H9 (cell line): ENCODE measurements at regions not wholly inside any gene's neighbourhood (a gene's known extent, or its start where the extent isn't known, plus 50 kb on each side); places are given as distances from the start of the nearest gene placed in this dataset.

Source experiments
- DNase-seq: peaks from one replicate; pipeline ENCODE4 v3.0.0-alpha.2; 2017
- H2AFZ ChIP-seq: one replicate; pipeline ENCODE4 v1.6.1; 2013; ENCODE audit warnings: mild to moderate bottlenecking, low read length, control low read depth, moderate library complexity
- H2AK5ac ChIP-seq: 2 replicates; pipeline ENCODE4 v1.6.1; 2013; ENCODE audit warnings: low read length, control low read depth, mixed read lengths; ENCODE audit not compliant: insufficient read length
- H2BK120ac ChIP-seq: one replicate; pipeline ENCODE4 v1.6.1; 2013; ENCODE audit warnings: low read depth, mild to moderate bottlenecking, low read length, control low read depth, inconsistent platforms; ENCODE audit not compliant: poor library complexity, severe bottlenecking
- H2BK12ac ChIP-seq: 2 replicates; pipeline ENCODE4 v1.6.1; 2013; ENCODE audit warnings: low read length, control low read depth, mixed read lengths, low read depth; ENCODE audit not compliant: insufficient read length
- H2BK15ac ChIP-seq: 2 replicates; pipeline ENCODE4 v1.6.1; 2013; ENCODE audit warnings: low read depth, low read length, control low read depth
- H2BK20ac ChIP-seq: one replicate; pipeline ENCODE4 v1.6.1; 2013; ENCODE audit warnings: low read depth, mild to moderate bottlenecking, low read length, control low read depth, inconsistent platforms; ENCODE audit not compliant: poor library complexity, severe bottlenecking
- H2BK5ac ChIP-seq: 2 replicates; pipeline ENCODE4 v1.6.1; 2013; ENCODE audit warnings: low read length, control low read depth, mixed read lengths; ENCODE audit not compliant: insufficient read length
- H3K14ac ChIP-seq: 2 replicates; pipeline ENCODE4 v1.6.1; 2013; ENCODE audit warnings: low read length, control low read depth; ENCODE audit not compliant: insufficient read depth
- H3K18ac ChIP-seq: 2 replicates; pipeline ENCODE4 v1.6.1; 2013; ENCODE audit warnings: low read depth, mild to moderate bottlenecking, mixed read lengths, low read length, control low read depth; ENCODE audit not compliant: insufficient read length
- H3K23ac ChIP-seq: 2 replicates; pipeline ENCODE4 v1.6.1; 2013; ENCODE audit warnings: low read length, control low read depth, mixed read lengths, low read depth; ENCODE audit not compliant: insufficient read length
- H3K23me2 ChIP-seq: 2 replicates; pipeline ENCODE4 v1.6.1; 2013; ENCODE audit warnings: low read depth, mild to moderate bottlenecking, mixed read lengths, low read length, control low read depth; ENCODE audit not compliant: insufficient read length, poor library complexity, severe bottlenecking
- H3K27ac ChIP-seq: 2 replicates; pipeline ENCODE4 v1.5.1; 2013; ENCODE audit warnings: low read length, control low read depth, mixed read lengths, low read depth; ENCODE audit not compliant: insufficient read length
- H3K27me3 ChIP-seq: 2 replicates; pipeline ENCODE4 v1.6.1; 2013; ENCODE audit warnings: low read length, control low read depth, inconsistent platforms; ENCODE audit not compliant: insufficient read depth
- H3K4ac ChIP-seq: 2 replicates; pipeline ENCODE4 v1.6.1; 2013; ENCODE audit warnings: low read depth, mild to moderate bottlenecking, control low read depth, inconsistent platforms, low read length, moderate library complexity
- H3K4me1 ChIP-seq: 2 replicates; pipeline ENCODE4 v1.6.1; 2013; ENCODE audit warnings: low read length, control low read depth, inconsistent platforms; ENCODE audit not compliant: insufficient read depth
- H3K4me2 ChIP-seq: 2 replicates; pipeline ENCODE4 v1.6.1; 2013; ENCODE audit warnings: low read length, control low read depth, mixed read lengths; ENCODE audit not compliant: insufficient read length, insufficient read depth
- H3K56ac ChIP-seq: 2 replicates; pipeline ENCODE4 v1.6.1; 2013; ENCODE audit warnings: low read depth, mild to moderate bottlenecking, mixed read lengths, low read length, control low read depth; ENCODE audit not compliant: insufficient read length
- H3K79me1 ChIP-seq: 2 replicates; pipeline ENCODE4 v1.6.1; 2013; ENCODE audit warnings: low read depth, mild to moderate bottlenecking, moderate library complexity, low read length, control low read depth, inconsistent platforms; ENCODE audit not compliant: insufficient read depth, poor library complexity, severe bottlenecking
- H3K79me2 ChIP-seq: 2 replicates; pipeline ENCODE4 v1.6.1; 2013; ENCODE audit warnings: low read length, control low read depth, inconsistent platforms; ENCODE audit not compliant: insufficient read depth
- H3K9ac ChIP-seq: 2 replicates; pipeline ENCODE4 v1.6.1; 2013; ENCODE audit warnings: low read length, control low read depth, mixed read lengths; ENCODE audit not compliant: insufficient read length; ENCODE audit errors: extremely low read depth
- H3K9me3 ChIP-seq: one replicate; pipeline ENCODE4 v1.6.1; 2013; ENCODE audit warnings: low read depth, low read length, inconsistent platforms; ENCODE audit not compliant: control insufficient read depth
- H3T11ph ChIP-seq: one replicate; pipeline ENCODE4 v1.6.1; 2013; ENCODE audit warnings: mild to moderate bottlenecking, low read length, control low read depth, inconsistent platforms
- H4K20me1 ChIP-seq: one replicate; pipeline ENCODE4 v1.6.1; 2013; ENCODE audit not compliant: control insufficient read depth, insufficient read length, insufficient read depth
- H4K5ac ChIP-seq: 2 replicates; pipeline ENCODE4 v1.6.1; 2013; ENCODE audit warnings: low read depth, mild to moderate bottlenecking, mixed read lengths, low read length, control low read depth; ENCODE audit not compliant: insufficient read length
- H4K8ac ChIP-seq: replicated peaks from 2 replicates; pipeline ENCODE4 v1.6.1; 2013; ENCODE audit warnings: low read length, control low read depth, mixed read lengths, low read depth; ENCODE audit not compliant: insufficient read length
- H4K91ac ChIP-seq: 2 replicates; pipeline ENCODE4 v1.6.1; 2013; ENCODE audit warnings: low read depth, mild to moderate bottlenecking, moderate library complexity, mixed read lengths, low read length, control low read depth; ENCODE audit not compliant: insufficient read length
- H3K27ac Mint-ChIP-seq, 3 experiments: 2 replicates in 2 of 3; 3 replicates in 1 of 3; pipeline ENCODE4 v1.8.0; 2020 to 2021; ENCODE audit warnings: mixed read lengths in 3 of 3, mild to moderate bottlenecking in 1 of 3, moderate library complexity in 1 of 3
- H3K27me3 Mint-ChIP-seq: 2 replicates; pipeline ENCODE4 v1.8.0; 2021; ENCODE audit warnings: low read depth, mild to moderate bottlenecking, moderate library complexity, mixed read lengths
- H3K36me3 Mint-ChIP-seq, 3 experiments: 2 replicates in 2 of 3; 3 replicates in 1 of 3; pipeline ENCODE4 v1.8.0; 2020 to 2021; ENCODE audit warnings: low read depth in 3 of 3, mixed read lengths in 3 of 3; ENCODE audit not compliant: insufficient read depth in 1 of 3
- H3K4me1 Mint-ChIP-seq, 2 experiments: 2 replicates each; pipeline ENCODE4 v1.8.0; 2020; ENCODE audit warnings: mixed read lengths in 2 of 2
- H3K4me3 Mint-ChIP-seq, 2 experiments: 2 replicates in 1 of 2; 3 replicates in 1 of 2; pipeline ENCODE4 v1.8.0; 2020 to 2021; ENCODE audit warnings: mild to moderate bottlenecking in 2 of 2, mixed read lengths in 2 of 2, moderate library complexity in 1 of 2
- H3K9me3 Mint-ChIP-seq, 2 experiments: 2 replicates in 1 of 2; 3 replicates in 1 of 2; pipeline ENCODE4 v1.8.0; 2020; ENCODE audit warnings: mild to moderate bottlenecking in 2 of 2, mixed read lengths in 2 of 2, moderate library complexity in 1 of 2
- WGBS: extraction: QIAGEN DNeasy Blood & Tissue Kit; methylation state at CpG from one replicate; pipeline ENCODE4 v1.1.7; 2013; ENCODE audit warnings: missing lambda C conversion rate, low lambda C conversion rate, mixed read lengths; ENCODE audit not compliant: insufficient read length; ENCODE audit errors: extremely low coverage; 5-methylcytosine and 5-hydroxymethylcytosine counted together
- TF ChIP-seq, protein P1 (sequence below): fragments of 200-600 bp; sonication (generic); conservative IDR thresholded peaks from 3 replicates; pipeline ENCODE4 v1.8.0; 2021; ENCODE audit warnings: antibody characterized with exemption, mild to moderate bottlenecking

DNA sequence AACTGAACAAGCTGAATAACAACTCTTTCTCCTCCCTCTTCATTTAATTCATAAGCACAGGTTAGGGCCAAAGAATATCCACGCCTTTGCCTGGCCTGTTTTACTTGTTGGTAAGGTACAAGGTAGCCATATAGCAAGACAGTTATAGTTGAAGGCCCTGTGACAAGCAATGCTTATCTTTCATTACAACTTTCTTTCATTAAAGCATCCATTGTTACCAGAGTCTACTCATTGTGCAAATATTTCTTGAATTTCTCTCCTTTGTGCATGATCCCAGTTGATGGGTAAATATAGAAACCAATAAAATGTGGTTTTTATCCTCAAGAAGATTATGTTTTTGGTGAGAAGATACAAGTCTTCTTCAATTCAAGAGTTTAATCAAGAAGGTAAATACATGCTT, 140.2 kb downstream of the UBE2E3 start:
- no peak overlapping the region for H4K91ac ChIP-seq
- H4K8ac ChIP-seq, result no peak overlapping the region
- H3K56ac ChIP-seq, result no peak overlapping the region
- H3T11ph ChIP-seq, result no peak overlapping the region
- H3K27me3 ChIP-seq, result no peaks in the 10 kb centered on the region
- TF ChIP-seq, protein P1, sequence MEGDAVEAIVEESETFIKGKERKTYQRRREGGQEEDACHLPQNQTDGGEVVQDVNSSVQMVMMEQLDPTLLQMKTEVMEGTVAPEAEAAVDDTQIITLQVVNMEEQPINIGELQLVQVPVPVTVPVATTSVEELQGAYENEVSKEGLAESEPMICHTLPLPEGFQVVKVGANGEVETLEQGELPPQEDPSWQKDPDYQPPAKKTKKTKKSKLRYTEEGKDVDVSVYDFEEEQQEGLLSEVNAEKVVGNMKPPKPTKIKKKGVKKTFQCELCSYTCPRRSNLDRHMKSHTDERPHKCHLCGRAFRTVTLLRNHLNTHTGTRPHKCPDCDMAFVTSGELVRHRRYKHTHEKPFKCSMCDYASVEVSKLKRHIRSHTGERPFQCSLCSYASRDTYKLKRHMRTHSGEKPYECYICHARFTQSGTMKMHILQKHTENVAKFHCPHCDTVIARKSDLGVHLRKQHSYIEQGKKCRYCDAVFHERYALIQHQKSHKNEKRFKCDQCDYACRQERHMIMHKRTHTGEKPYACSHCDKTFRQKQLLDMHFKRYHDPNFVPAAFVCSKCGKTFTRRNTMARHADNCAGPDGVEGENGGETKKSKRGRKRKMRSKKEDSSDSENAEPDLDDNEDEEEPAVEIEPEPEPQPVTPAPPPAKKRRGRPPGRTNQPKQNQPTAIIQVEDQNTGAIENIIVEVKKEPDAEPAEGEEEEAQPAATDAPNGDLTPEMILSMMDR, result no peak
- no peak overlapping the region for H3K27ac ChIP-seq
- H3K79me2 ChIP-seq, result no peaks in the 10 kb centered on the region
- H4K20me1 ChIP-seq, result no peaks in the 10 kb centered on the region
- no peak overlapping the region for H3K4me3 Mint-ChIP-seq
- H3K23ac ChIP-seq, result no peak overlapping the region
- H3K9ac ChIP-seq, result no peak overlapping the region
- H2BK5ac ChIP-seq, result no peak overlapping the region
- H3K9me3 ChIP-seq, result no peaks in the 10 kb centered on the region
- no peak overlapping the region for H3K4me2 ChIP-seq
- DNase-seq, result no peak
- H3K79me1 ChIP-seq, result no peaks in the 10 kb centered on the region
- no peak overlapping the region for H4K5ac ChIP-seq
- no CpG with 5 or more reads among the region's 1 CpG for WGBS
- H3K4ac ChIP-seq, result no peak overlapping the region
- H2AFZ ChIP-seq, result no peak overlapping the region
- no peak overlapping the region for H2BK15ac ChIP-seq
- no peak overlapping the region for H2BK120ac ChIP-seq
- no peak overlapping the region for H3K14ac ChIP-seq
- H3K4me1 ChIP-seq, result no peaks in the 10 kb centered on the region
- H3K27me3 Mint-ChIP-seq, result no peaks in the 10 kb centered on the region
- no peaks in the 10 kb centered on the region for H3K23me2 ChIP-seq
- no peak overlapping the region for H3K27ac Mint-ChIP-seq
- no peak overlapping the region for H3K18ac ChIP-seq
- H3K4me1 Mint-ChIP-seq, result peaks cover 0 to 4% of the 10 kb centered on the region in 2 experiments; a peak in 1 of 4 replicates
- H3K9me3 Mint-ChIP-seq, result no peaks in the 10 kb centered on the region
- no peak overlapping the region for H2AK5ac ChIP-seq
- H2BK20ac ChIP-seq, result no peak overlapping the region
- H2BK12ac ChIP-seq, result no peak overlapping the region
- no peaks in the 10 kb centered on the region for H3K36me3 Mint-ChIP-seq
